Urothelium cell line (cell line): ENCODE measurements at regions not wholly inside any gene's neighbourhood (a gene's known extent, or its start where the extent isn't known, plus 50 kb on each side); places are given as distances from the start of the nearest gene placed in this dataset.
"Not testable (repeated sequence)": the region's sequence is repeated elsewhere in the genome, so short reads cannot be mapped to it uniquely, and the experiment has no call there.

ENCODE experiments used
- DNase-seq: peaks from one replicate; pipeline ENCODE4 v3.0.0; 2011; ENCODE audit warnings: low spot score, mixed read lengths
- FAIRE-seq: peaks from 2 replicates; lab custom pipeline; 2011; peaks lifted over from hg19 to GRCh38; lab: Jason Lieb, UNC

GRCh38 chr1:228937351-228937750, 202.1 kb downstream of the RHOU start:
- no peak for FAIRE-seq
- no peak for DNase-seq

- no peak for FAIRE-seq
- no peak for DNase-seq
These were observed 202.7 kb downstream of the RHOU start for GRCh38 chr1:228937851-228938536.

- no peak for DNase-seq
- no peak for FAIRE-seq
These were observed 203.2 kb downstream of the RHOU start for GRCh38 chr1:228938537-228938901.

- no peak for DNase-seq
- no peak for FAIRE-seq
These were observed 203.9 kb downstream of the RHOU start for GRCh38 chr1:228939001-228939691.

- FAIRE-seq (no peak), DNase-seq (no peak)
These were observed 204.7 kb downstream of the RHOU start for GRCh38 chr1:228939881-228940392.

- FAIRE-seq (no peak), DNase-seq (no peak)
These were observed 205.2 kb downstream of the RHOU start for GRCh38 chr1:228940526-228940925.

GRCh38 chr1:228940926-228941325, 205.6 kb downstream of the RHOU start:
- FAIRE-seq (no peak), DNase-seq (no peak)

GRCh38 chr1:228941666-228942065, 206.4 kb downstream of the RHOU start:
- no peak for DNase-seq
- FAIRE-seq = no peak

GRCh38 chr1:228943436-228943835, 208.2 kb downstream of the RHOU start:
- DNase-seq (no peak), FAIRE-seq (no peak)

- DNase-seq = no peak
- no peak for FAIRE-seq
These were observed 209.0 kb downstream of the RHOU start for GRCh38 chr1:228944296-228944695.

GRCh38 chr1:228944935-228945371, 209.7 kb downstream of the RHOU start:
- no peak for FAIRE-seq
- DNase-seq = no peak

- no peak for FAIRE-seq
These were observed 210.6 kb downstream of the RHOU start for GRCh38 chr1:228945885-228946284.

GRCh38 chr1:228949617-228950016, 214.3 kb downstream of the RHOU start:
- not testable (repeated sequence) for FAIRE-seq, DNase-seq

More at GRCh38 chr1:228945885-228946284, 210.6 kb downstream of the RHOU start:
- no peak for DNase-seq

- DNase-seq (no peak), FAIRE-seq (no peak)
These were observed 217.9 kb downstream of the RHOU start for GRCh38 chr1:228953207-228953606.

GRCh38 chr1:228953808-228954207, 218.5 kb downstream of the RHOU start:
- not testable (repeated sequence) for DNase-seq, FAIRE-seq

GRCh38 chr1:228955691-228956090, 220.4 kb downstream of the RHOU start:
- DNase-seq (peak; percentile 40), FAIRE-seq (no peak)

- DNase-seq (no peak), FAIRE-seq (no peak)
These were observed 221.6 kb downstream of the RHOU start for GRCh38 chr1:228956864-228957263.

- DNase-seq (no peak), FAIRE-seq (no peak)
These were observed 222.3 kb downstream of the RHOU start for GRCh38 chr1:228957535-228957934.

GRCh38 chr1:228958121-228958520, 222.8 kb downstream of the RHOU start:
- DNase-seq = no peak
- FAIRE-seq = no peak

- FAIRE-seq = no peak
- DNase-seq = no peak
These were observed 223.5 kb downstream of the RHOU start for GRCh38 chr1:228958741-228959140.

- DNase-seq (no peak), FAIRE-seq (no peak)
These were observed 225.4 kb downstream of the RHOU start for GRCh38 chr1:228960705-228961104.

- no peak for FAIRE-seq
- no peak for DNase-seq
These were observed 226.2 kb downstream of the RHOU start for GRCh38 chr1:228961511-228961910.
